ENCODE measurements at regions not wholly inside any gene's neighbourhood (a gene's known extent, or its start where the extent isn't known, plus 50 kb on each side); places are given as distances from the start of the nearest gene placed in this dataset.

DNA sequence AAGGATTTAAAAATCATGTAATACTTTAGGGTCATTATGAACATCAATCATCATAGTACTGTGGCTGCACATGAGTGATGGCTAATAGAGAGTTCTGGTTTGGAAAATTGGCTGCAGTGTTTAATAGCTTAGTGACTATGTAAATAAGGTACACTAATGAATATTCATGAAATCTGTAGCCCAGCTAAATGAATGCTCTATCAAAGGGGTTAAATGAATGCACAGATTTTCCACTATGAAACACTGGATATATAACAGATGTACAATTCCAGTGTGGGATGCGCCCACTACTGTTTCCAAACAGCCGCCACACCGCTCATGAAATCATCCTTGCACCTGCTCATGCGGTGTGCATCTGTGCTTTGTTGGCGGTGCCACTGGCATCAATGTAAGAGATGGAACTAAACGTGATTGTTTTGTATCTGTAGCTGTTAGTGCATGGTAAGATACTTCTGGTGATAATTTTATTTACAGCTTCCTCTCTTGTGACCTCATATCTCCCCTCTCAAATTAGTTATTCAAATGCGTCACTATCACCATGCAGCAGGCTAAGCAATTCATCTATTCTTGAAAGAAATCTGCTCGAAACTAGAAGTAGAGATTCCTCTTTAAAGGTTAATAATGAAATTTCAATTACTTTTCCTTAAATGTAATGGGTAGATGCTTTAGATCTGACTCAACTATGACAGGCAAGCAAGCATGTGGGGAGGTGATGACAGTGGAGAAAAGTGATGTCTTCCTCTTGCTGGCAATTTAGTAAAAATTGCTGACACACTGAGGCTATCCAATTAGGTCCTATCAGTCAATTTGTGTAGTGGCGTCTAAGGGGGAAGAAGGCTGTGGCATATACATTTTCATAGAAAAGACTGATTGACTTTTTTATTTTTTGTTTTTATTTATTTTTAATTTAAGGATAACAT lies 433.6 kb downstream of the AEBP2 start:
- TF ChIP-seq CTCF (IDR thresholded peaks at IDR 0.05; ENCODE audit: unreplicated experiment), result no peak
- no peak for DNase-seq (ENCODE audit: low spot score)
- Mint-ChIP-seq H3K4me3 (ENCODE audit: unreplicated experiment) (no peak overlapping the region), H3K27ac (ENCODE audit: unreplicated experiment) (no peak overlapping the region), H3K4me1 (ENCODE audit: unreplicated experiment) (no peaks in the 10 kb centered on the region), H3K27me3 (ENCODE audit: unreplicated experiment) (no peaks in the 10 kb centered on the region), H3K36me3 (ENCODE audit: low read depth, unreplicated experiment) (no peaks in the 10 kb centered on the region), H3K9me3 (ENCODE audit: unreplicated experiment) (no peaks in the 10 kb centered on the region)

DNA sequence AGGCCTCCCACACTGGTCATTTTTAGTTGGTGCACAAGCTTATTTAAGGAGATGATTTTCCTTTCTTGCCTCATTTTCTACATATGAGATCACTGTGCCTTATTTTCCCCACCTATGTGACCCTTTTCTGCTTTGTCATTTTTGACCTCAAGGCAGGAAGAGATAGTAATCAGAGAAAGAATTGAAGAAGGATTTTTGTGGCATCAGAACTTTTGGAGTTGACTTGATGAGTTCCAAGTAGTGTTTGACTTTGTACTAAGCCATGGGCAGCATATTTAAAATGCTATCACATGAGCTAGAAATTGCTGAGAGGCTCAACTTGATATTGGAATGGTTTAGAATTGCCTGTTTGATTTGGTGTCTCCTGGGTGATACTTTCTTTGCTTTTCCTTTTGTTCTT lies 440.8 kb downstream of the AEBP2 start:
- H3K9me3 Mint-ChIP-seq (ENCODE audit: unreplicated experiment), result no peaks in the 10 kb centered on the region
- no peaks in the 10 kb centered on the region for H3K36me3 Mint-ChIP-seq (ENCODE audit: low read depth, unreplicated experiment)
- H3K27me3 Mint-ChIP-seq (ENCODE audit: unreplicated experiment), result no peaks in the 10 kb centered on the region
- DNase-seq (ENCODE audit: low spot score), result no peak
- H3K27ac Mint-ChIP-seq (ENCODE audit: unreplicated experiment), result no peak overlapping the region
- H3K4me3 Mint-ChIP-seq (ENCODE audit: unreplicated experiment), result no peak overlapping the region
- no peaks in the 10 kb centered on the region for H3K4me1 Mint-ChIP-seq (ENCODE audit: unreplicated experiment)
- TF ChIP-seq CTCF (IDR thresholded peaks at IDR 0.05; ENCODE audit: unreplicated experiment), result no peak

DNA sequence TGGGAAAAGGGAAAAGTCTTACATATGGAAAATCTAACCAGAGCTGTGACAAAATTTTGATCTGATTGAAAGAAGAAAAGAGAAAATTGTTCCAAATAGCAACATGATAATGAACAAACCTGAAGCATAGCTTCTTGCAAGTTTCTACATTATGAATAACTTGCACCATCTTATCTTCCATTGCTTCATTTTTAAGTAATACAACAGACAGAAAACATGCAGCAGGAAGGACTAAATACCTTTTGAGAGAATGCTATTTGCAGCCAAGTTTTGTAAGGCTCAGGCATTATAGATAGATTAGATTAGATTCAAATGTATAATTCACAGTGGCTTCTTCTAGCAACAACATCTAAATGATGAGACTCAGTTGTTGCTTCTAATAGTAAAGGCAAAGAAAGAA lies 441.4 kb downstream of the AEBP2 start:
- H3K36me3 Mint-ChIP-seq (ENCODE audit: low read depth, unreplicated experiment), result no peaks in the 10 kb centered on the region
- no peak for TF ChIP-seq CTCF (IDR thresholded peaks at IDR 0.05; ENCODE audit: unreplicated experiment)

GRCh38 chr12:19882346-19882745 lies 443.1 kb downstream of the AEBP2 start:
- no peak overlapping the region for H3K4me3 Mint-ChIP-seq (ENCODE audit: unreplicated experiment)
- no peaks in the 10 kb centered on the region for H3K36me3 Mint-ChIP-seq (ENCODE audit: low read depth, unreplicated experiment)
- H3K4me1 Mint-ChIP-seq (ENCODE audit: unreplicated experiment), result no peaks in the 10 kb centered on the region
- no peaks in the 10 kb centered on the region for H3K27me3 Mint-ChIP-seq (ENCODE audit: unreplicated experiment)
- no peak overlapping the region for H3K27ac Mint-ChIP-seq (ENCODE audit: unreplicated experiment)
- H3K9me3 Mint-ChIP-seq (ENCODE audit: unreplicated experiment), result no peaks in the 10 kb centered on the region
- no peak for TF ChIP-seq CTCF (IDR thresholded peaks at IDR 0.05; ENCODE audit: unreplicated experiment)
- no peak for DNase-seq (ENCODE audit: low spot score)

More for the DNA sequence above, 441.4 kb downstream of the AEBP2 start:
- Mint-ChIP-seq H3K27me3 (ENCODE audit: unreplicated experiment) (no peaks in the 10 kb centered on the region), H3K9me3 (ENCODE audit: unreplicated experiment) (no peaks in the 10 kb centered on the region), H3K4me3 (ENCODE audit: unreplicated experiment) (no peak overlapping the region), H3K4me1 (ENCODE audit: unreplicated experiment) (no peaks in the 10 kb centered on the region), H3K27ac (ENCODE audit: unreplicated experiment) (no peak overlapping the region)
- DNase-seq (ENCODE audit: low spot score), result no peak

- Mint-ChIP-seq H3K4me3 (ENCODE audit: unreplicated experiment) (no peak overlapping the region), H3K4me1 (ENCODE audit: unreplicated experiment) (no peaks in the 10 kb centered on the region), H3K27me3 (ENCODE audit: unreplicated experiment) (no peaks in the 10 kb centered on the region), H3K27ac (ENCODE audit: unreplicated experiment) (no peak overlapping the region), H3K36me3 (ENCODE audit: low read depth, unreplicated experiment) (no peaks in the 10 kb centered on the region), H3K9me3 (ENCODE audit: unreplicated experiment) (no peaks in the 10 kb centered on the region)
- no peak for TF ChIP-seq CTCF (IDR thresholded peaks at IDR 0.05; ENCODE audit: unreplicated experiment)
- DNase-seq (ENCODE audit: low spot score), result no peak
Observed at GRCh38 chr12:19884021-19884492, 444.8 kb downstream of the AEBP2 start.
